GM19395 (cell line): ENCODE measurements at regions not wholly inside any gene's neighbourhood (a gene's known extent, or its start where the extent isn't known, plus 50 kb on each side); places are given as distances from the start of the nearest gene placed in this dataset.
"Not testable (repeated sequence)": the region's sequence is repeated elsewhere in the genome, so short reads cannot be mapped to it uniquely, and the experiment has no call there.

Source experiments
- ATAC-seq: cut with Tn5 transposase; IDR thresholded peaks from one replicate; pipeline ENCODE4 v1.9.1; 2021; ENCODE audit warnings: mild to moderate bottlenecking, moderate library complexity; ENCODE audit not compliant: unreplicated experiment

GRCh38 chr16:51524070-51524469 is 373.0 kb upstream of the SALL1 start:
- ATAC-seq = no peak

DNA sequence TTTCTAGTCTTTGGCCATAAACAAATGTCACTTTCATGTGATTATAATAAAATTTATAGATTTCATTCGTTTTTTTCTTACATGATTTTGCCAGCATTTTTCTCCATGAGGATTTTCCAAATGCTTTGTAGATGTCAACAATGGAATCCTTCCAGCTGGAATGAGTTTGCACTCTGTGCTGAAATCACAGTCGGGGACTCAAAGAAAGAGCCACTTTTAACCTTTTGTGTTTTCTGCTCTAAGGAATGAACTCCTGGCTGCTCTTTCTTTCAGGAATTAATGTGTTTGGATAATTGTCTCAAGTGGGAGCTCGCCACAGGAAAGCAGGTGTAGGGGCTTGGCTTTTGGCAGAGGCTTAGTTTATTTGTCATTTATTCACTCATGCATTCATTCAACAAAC is 372.3 kb upstream of the SALL1 start:
- ATAC-seq = no peak

- no peak for ATAC-seq
These were observed 371.8 kb upstream of the SALL1 start for GRCh38 chr16:51522902-51523301.

GRCh38 chr16:51516960-51517359 is 365.9 kb upstream of the SALL1 start:
- ATAC-seq = not testable (repeated sequence)

- ATAC-seq = no peak
These were observed 359.3 kb upstream of the SALL1 start for GRCh38 chr16:51510416-51510815.

GRCh38 chr16:51509336-51509735 is 358.3 kb upstream of the SALL1 start:
- ATAC-seq = no peak

- no peak for ATAC-seq
These were observed 357.6 kb upstream of the SALL1 start for GRCh38 chr16:51508490-51509212.

DNA sequence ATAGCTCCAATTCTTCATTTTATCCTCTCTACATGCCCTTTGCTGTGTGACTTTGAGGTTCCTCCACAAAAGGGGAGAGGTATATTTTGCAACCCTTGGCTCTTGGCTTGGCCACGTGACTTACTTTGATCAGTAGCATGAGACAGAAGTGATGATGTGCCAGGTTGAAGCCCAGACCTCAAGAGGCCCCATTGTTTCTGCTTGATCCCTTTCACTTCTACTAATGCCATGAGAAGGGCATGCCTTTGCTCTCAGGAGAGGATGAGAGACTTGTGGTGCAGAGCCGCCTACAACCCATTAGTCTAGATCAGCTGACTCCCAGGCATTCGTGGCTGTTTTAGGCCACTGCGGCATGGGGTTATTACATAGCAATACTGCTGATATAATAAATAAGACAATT is 356.2 kb upstream of the SALL1 start:
- ATAC-seq = no peak

- ATAC-seq = no peak
These were observed 349.2 kb upstream of the SALL1 start for GRCh38 chr16:51500306-51500705.

DNA sequence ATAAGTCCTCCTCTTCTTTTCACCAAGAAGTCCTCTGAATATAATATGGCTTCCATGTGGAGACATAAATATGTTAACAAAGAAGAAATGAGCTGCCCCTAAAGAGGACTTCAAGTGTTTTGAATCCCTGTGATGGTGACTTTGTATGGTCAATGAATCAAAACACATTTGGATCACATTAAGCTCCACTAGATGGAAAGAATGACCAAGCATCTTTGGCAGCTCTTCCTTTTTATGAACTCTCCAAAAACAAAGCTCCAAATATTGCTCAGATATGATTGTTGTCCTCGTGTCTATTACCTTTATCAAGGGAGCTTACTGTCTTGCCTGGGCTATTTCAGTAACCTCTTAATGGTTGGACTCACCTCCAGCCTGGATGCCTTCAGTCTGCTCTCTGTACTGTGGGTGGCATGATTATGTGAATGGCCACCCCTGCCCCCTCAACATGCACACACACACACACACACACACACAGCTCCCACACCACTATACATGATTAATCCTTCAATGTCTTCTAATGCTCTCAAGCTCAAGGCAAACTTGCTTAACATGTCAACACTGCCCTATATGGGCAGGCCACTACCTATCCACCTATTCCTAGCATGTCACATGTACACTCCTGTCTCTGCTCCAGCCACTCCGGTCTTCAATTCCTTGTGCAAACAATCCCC is 346.6 kb upstream of the SALL1 start:
- no peak for ATAC-seq

DNA sequence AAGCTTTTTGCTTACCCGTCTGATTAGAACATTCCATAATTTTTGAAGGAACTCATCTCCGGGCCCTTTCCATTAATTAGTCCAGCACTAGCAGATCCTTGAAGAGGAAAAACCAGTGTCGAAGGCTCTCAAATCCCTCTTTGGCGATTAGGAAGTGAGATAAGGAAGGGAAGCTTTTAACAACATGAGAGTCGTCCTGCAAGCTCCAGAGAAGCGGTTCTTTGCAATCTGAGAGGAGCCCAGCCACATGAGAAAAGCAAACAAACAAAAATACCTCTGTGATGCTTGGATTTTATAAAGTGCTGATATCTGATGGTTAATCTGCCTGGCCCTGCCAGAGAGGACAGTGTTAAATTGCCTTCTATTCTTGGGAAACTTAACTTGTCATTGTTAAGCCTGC is 339.8 kb upstream of the SALL1 start:
- no peak for ATAC-seq

DNA sequence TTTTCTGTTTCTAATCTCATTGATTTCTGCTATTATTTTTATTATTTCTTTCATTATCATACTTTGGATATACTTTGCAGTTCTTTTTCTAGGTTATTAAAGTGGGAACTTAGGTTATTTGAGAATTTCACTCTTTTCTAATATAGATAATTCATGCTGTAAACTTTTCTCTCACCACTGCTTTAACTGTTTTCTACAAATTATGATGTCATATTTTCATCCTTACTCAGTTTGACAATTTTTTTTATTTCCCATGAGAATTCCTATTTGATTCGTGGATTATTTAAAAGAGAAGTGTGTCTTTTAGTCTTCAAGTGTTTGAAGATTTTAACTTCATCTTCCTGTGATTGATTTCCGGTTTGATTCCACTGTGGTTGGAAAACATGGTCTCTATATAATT is 336.8 kb upstream of the SALL1 start:
- no peak for ATAC-seq

GRCh38 chr16:51474414-51475091 is 323.5 kb upstream of the SALL1 start:
- no peak for ATAC-seq

DNA sequence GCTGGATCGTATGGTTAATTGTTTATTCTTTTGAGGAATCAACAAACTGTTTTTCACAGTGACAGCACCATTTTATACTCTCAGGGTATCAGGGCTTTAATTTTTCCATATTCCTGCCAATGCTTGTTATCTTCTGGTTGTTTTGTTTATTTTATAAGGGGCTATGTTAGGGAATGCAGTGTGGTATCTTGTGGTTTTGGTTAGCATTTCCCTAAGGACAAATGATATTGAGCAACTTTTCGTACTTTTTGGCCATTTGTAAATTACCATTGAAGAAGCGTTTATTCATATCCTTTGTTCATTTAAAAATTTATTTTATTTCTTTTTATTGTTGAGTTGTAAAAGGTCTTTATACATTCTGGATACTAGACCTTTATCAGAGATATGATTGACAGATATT is 322.0 kb upstream of the SALL1 start:
- no peak for ATAC-seq

DNA sequence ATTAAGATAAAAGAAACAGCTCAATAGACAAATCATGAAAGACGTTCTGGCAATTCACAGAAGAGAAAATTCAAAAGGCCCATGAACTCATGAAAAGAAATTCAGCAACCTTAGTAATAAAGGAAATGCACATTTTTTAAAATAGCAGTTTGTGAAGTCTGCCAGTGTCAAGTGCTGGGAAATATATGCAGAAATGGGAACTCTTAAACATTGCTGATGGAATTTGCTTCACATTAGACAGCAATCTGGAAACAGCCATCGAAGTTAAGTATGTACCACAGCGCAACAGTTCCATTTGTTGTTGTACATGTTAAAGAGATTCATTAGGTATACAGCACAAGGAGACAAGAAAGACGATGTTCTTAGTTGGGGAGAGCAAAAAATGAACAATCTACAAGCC is 319.4 kb upstream of the SALL1 start:
- no peak for ATAC-seq

- ATAC-seq = no peak
These were observed 313.9 kb upstream of the SALL1 start for GRCh38 chr16:51464996-51465395.

DNA sequence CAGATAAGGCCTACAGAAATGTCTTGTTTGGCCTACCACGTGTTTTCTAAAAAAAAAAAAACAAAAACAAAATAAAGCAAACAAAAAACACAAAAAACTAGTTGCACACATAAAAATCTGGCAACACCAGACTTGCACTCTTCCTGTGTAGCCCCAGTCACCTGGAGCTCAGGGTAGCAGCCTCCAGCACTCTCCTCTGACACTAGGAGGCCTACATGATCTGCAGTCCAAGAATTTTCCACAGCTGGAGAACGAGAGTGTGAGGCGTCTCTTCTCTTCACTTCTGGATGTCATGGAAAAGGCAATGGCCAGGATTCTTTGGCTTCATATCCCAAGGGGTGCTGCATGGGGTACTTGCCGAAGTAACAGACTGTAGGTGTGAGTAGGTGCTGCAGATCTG is 310.2 kb upstream of the SALL1 start:
- ATAC-seq = no peak

GRCh38 chr16:51458356-51459140 is 307.5 kb upstream of the SALL1 start:
- ATAC-seq = no peak

DNA sequence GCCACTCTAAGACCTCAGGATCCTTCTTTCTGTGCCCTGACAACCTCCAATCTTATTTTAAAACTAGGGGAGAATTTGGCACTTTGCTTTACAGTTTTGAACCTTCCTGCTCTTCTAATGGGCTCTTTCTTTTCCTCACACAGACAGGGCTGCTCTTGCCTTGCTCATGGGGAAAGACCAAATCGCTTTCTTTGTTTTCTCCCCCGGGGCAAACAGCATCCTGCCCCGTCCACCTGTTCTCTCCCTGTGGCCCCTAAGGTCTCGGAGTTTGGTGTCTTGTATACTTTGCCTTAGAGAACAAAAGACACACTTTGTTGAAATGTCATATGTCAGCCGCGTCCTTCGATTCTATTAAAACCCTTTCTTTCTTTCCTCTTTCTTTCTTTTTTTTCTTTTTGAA is 306.7 kb upstream of the SALL1 start:
- ATAC-seq = no peak

- ATAC-seq = no peak
These were observed 304.3 kb upstream of the SALL1 start for GRCh38 chr16:51455398-51455797.

DNA sequence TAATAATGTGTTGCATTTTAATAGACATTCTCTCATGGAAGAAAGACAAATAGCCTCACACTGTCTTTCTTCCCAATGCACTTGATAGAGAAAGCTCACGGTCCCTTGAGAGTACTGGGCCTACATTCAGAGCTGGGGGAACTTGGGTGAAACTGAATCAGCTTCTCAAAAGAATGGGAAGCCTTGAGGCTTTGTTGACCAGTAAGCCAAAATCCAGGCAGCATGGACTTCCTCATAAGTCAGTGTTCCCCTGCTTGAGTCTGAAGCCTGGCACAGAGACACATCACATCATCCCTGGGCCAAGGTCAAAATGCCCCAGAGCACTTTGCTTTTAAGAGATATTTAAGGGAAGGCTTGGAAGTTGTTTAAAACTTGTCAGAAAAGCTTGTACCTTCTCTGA is 302.2 kb upstream of the SALL1 start:
- ATAC-seq = no peak
